ENCODE measurements at regions not wholly inside any gene's neighbourhood (a gene's known extent, or its start where the extent isn't known, plus 50 kb on each side); places are given as distances from the start of the nearest gene placed in this dataset.

DNA sequence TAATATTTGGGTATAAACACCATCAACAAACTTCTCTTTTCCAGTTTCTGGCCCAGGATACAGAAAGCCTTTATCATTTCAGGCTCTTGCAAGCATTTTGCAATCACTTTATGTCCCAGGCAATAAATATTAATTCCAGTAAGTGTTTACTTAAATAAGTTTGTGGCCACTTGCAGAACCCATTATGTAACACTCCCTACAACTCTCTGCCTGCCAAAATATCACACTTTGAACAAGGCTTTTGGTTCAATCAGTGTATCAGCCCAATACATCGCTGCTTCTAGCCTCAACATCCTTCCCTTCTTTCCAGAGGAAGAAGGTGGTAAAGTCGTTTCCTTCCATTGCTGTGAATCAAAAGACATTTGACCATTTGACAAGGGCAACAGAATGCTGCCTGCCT, 203.0 kb upstream of the USP25 start:
- TF ChIP-seq, protein P1, sequence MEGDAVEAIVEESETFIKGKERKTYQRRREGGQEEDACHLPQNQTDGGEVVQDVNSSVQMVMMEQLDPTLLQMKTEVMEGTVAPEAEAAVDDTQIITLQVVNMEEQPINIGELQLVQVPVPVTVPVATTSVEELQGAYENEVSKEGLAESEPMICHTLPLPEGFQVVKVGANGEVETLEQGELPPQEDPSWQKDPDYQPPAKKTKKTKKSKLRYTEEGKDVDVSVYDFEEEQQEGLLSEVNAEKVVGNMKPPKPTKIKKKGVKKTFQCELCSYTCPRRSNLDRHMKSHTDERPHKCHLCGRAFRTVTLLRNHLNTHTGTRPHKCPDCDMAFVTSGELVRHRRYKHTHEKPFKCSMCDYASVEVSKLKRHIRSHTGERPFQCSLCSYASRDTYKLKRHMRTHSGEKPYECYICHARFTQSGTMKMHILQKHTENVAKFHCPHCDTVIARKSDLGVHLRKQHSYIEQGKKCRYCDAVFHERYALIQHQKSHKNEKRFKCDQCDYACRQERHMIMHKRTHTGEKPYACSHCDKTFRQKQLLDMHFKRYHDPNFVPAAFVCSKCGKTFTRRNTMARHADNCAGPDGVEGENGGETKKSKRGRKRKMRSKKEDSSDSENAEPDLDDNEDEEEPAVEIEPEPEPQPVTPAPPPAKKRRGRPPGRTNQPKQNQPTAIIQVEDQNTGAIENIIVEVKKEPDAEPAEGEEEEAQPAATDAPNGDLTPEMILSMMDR (IDR thresholded peaks at IDR 0.05): no peak
- no peaks in the 10 kb centered on the region for H3K27me3 ChIP-seq (ENCODE audit: low read depth)

DNA sequence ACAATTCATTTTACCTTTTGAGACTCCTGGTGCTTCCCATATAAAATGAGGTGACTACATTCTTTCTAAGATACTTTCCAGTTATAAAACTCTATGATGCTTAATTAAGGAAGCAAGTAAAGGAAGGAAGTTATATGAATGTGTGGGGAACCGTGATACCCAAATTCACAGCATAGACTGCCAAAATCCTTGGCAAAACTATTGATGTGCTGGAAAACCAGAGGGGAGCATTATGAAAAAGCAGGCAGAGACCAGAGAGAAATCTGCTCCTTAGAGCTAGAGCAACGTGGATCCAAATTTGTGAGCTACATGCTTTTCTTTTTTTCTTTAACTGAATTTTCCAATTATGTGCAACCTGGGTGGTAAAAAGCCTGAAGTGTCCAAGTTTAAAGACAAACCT, 201.4 kb upstream of the USP25 start:
- no peak overlapping the region for H3K4me3 ChIP-seq

More for the DNA sequence above, 203.0 kb upstream of the USP25 start:
- Histone ChIP-seq H3K4me1 (no peaks in the 10 kb centered on the region), H3K36me3 (no peaks in the 10 kb centered on the region), H3K27ac (no peak overlapping the region), H3K4me3 (no peak overlapping the region), H3K9me3 (no peaks in the 10 kb centered on the region)
- intact Hi-C loops (cut with DNase I): no loop called here
- ATAC-seq: peak in 1 of 2 donors; percentile 69
- DNase-seq: no peak

DNA sequence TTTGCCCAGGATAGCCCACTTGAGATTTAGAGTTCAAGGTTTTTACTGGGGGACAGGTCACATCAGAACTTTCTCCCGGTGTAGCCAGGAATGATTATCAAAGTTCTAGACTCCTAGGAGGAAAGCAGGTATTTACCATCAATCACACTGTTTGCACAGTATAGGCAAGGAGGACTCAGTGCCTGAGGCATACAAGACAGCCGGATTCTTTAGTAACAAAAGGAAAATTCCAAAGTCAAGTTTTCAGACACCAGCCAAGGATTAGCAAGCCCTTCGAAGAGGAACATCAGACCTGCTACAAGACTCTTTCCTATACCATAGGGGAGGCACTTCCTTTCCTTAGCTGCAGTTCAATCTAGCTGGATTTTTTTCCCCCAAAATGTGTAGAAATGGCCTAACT, 197.8 kb upstream of the USP25 start:
- TF ChIP-seq, protein P1 (IDR thresholded peaks at IDR 0.05): no peak
- Histone ChIP-seq H3K4me1 (no peaks in the 10 kb centered on the region), H3K27ac (no peak overlapping the region), H3K4me3 (no peak overlapping the region), H3K9me3 (no peaks in the 10 kb centered on the region), H3K36me3 (no peaks in the 10 kb centered on the region), H3K27me3 (ENCODE audit: low read depth) (no peaks in the 10 kb centered on the region)
- DNase-seq (no peak), ATAC-seq (no peak)
- intact Hi-C loops (cut with DNase I): no loop called here

More for the DNA sequence above, 201.4 kb upstream of the USP25 start:
- H3K4me1 ChIP-seq: no peaks in the 10 kb centered on the region
- no peaks in the 10 kb centered on the region for H3K27me3 ChIP-seq (ENCODE audit: low read depth)
- DNase-seq (no peak), ATAC-seq (no peak)
- H3K36me3 ChIP-seq: no peaks in the 10 kb centered on the region
- H3K27ac ChIP-seq: no peak overlapping the region
- intact Hi-C loops (cut with DNase I): no loop called here
- H3K9me3 ChIP-seq: no peaks in the 10 kb centered on the region
- TF ChIP-seq, protein P1 (IDR thresholded peaks at IDR 0.05): no peak

DNA sequence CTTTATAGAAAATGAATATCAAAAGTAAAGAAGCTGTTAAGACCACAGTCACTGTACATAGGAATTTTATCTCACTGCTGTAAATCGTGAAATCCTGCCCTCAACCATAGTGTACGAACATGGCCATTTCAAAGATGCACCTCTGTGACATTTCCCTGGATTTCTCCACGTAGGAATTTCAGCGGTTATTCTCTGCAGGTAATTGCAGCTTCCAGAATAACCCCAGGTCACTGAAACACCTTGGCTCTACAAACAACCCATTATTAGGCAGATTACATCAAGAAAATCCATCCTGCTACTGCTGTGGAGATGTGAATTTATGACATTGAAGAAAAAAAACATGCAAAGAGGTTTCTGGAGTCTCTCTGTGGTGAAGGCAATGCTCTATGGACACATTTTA, 196.2 kb upstream of the USP25 start:
- Histone ChIP-seq H3K4me3 (no peak overlapping the region), H3K36me3 (no peaks in the 10 kb centered on the region), H3K27ac (no peak overlapping the region), H3K27me3 (ENCODE audit: low read depth) (no peaks in the 10 kb centered on the region), H3K9me3 (no peaks in the 10 kb centered on the region), H3K4me1 (no peaks in the 10 kb centered on the region)
- no peak for DNase-seq
- intact Hi-C loops (cut with DNase I): no loop called here
- no peak for ATAC-seq
- TF ChIP-seq, protein P1 (IDR thresholded peaks at IDR 0.05): no peak

DNA sequence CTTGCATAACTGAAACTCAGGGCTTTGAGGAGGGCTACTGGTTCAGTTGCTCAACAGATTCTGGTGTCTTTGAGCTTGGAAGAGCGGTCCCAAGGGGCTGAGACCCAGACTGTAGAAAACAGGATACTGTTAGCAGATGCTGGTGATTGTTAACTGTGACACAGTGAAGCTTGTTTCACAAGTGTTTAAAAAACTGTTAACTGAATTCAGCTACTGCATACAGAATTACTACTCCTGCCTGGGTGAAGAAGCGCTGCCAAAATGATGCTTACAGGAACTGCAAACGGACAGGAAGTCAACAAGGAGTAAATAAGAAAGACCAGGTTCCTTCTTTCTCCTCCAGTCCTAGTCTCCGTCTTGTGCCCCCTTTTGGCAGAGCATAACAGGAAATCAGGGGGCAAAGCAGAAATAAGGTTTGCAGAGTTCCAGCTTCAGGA, 195.3 kb upstream of the USP25 start:
- DNase-seq (no peak), ATAC-seq (no peak)
- TF ChIP-seq, protein P1 (IDR thresholded peaks at IDR 0.05): no peak
- Histone ChIP-seq H3K4me1 (no peaks in the 10 kb centered on the region), H3K27ac (no peak overlapping the region), H3K36me3 (no peaks in the 10 kb centered on the region), H3K4me3 (no peak overlapping the region), H3K9me3 (no peaks in the 10 kb centered on the region), H3K27me3 (ENCODE audit: low read depth) (no peaks in the 10 kb centered on the region)
- intact Hi-C loops (cut with DNase I): no loop called here

DNA sequence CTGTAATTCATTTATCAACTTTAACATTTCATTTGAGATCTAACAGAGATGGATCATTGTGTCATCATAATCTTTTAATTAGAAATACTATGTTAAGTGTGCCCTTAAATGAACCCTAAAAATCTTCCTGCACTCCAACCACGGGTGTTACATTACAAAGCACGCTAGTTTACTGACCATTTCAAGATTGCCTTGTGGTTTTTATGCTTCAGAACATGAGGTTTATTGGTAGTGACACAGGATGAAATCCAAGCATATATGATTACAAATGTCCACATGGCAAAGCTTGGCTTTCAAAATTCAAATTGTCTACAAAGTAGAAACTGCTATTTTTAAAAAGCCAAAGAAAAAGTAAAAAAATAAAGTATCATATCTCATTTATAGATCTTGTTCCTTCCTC, 190.4 kb upstream of the USP25 start:
- Histone ChIP-seq H3K36me3 (no peaks in the 10 kb centered on the region), H3K27ac (no peak overlapping the region), H3K9me3 (no peaks in the 10 kb centered on the region), H3K4me1 (no peaks in the 10 kb centered on the region), H3K4me3 (no peak overlapping the region), H3K27me3 (ENCODE audit: low read depth) (no peaks in the 10 kb centered on the region)
- DNase-seq: no peak
- no peak for ATAC-seq
- TF ChIP-seq, protein P1 (IDR thresholded peaks at IDR 0.05): no peak
- intact Hi-C loops (cut with DNase I): no loop called here
